ENCODE measurements at regions not wholly inside any gene's neighbourhood (a gene's known extent, or its start where the extent isn't known, plus 50 kb on each side); places are given as distances from the start of the nearest gene placed in this dataset.

DNA sequence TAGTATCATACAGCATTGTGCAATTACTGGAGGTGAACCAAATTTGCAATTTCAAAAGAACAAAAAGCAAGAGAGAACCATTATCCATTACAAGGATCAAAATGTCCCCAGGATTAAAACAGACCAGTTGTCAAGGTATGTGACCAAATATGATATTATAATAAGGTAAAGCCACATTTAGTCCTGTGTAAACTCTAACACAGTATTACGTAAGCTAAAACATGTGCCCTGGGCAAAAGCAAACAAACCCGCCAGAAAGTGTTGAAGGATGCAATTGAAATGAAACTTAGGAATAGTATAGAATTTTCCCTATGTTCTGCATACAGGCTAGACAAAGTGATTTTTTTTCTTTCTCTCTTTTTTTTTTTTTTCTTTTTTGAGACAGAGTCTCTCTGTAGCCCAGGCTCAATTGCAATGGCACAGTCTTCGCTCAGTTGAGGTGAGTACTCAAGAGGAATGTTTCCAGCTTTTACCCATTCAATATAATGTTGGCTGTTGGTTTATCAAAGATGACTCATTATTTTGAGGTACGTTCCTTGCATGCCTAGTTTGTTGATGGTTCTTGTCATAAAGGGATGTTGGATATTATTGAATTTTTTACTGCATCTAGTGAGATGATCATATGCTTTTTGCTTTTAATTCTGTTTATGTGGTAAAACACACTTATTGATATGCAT lies 137.1 kb upstream of the FOXG1 start:
- Histone ChIP-seq H3K4me3 (ENCODE audit: low read depth in 2 of 2, low read length in 2 of 2) (no peak overlapping the region), H3K36me3 (ENCODE audit: control insufficient read depth, insufficient read depth, low read length) (no peaks in the 10 kb centered on the region), H3K4me1 (ENCODE audit: control insufficient read depth, insufficient read depth, low read length) (no peaks in the 10 kb centered on the region), H3K27ac (ENCODE audit: low read length) (no peak overlapping the region), H3K9me3 (ENCODE audit: control insufficient read depth, insufficient read depth, low read depth, low read length) (no peaks in the 10 kb centered on the region), H3K27me3 (ENCODE audit: control insufficient read depth, insufficient read depth, low read length) (no peaks in the 10 kb centered on the region)
- DNase-seq (ENCODE audit: low read depth, low spot score) = no peak
- TF ChIP-seq POLR2AphosphoS5 (IDR thresholded peaks at IDR 0.05; ENCODE audit: low read depth, low read length) (no peak), SIN3A (IDR thresholded peaks at IDR 0.05; ENCODE audit: borderline replicate concordance, insufficient read depth, low read depth, low read length) (no peak)
- intact Hi-C loops (cut with micrococcal nuclease; ENCODE audit: unreplicated experiment) = no loop called here
- in situ Hi-C loops (cut with HindIII; ENCODE audit: low pct_unique_long_range_greater_than_20kb, low sequenced_read_pairs) = no loop called here
- POLR2A ChIA-PET = no interaction called here
- BruUV-seq (replicated peaks) = no TSS peak
- CTCF ChIA-PET = interaction anchor here (0.6 kb wide), 1 partner anchor 89 kb away, joined by 3 read pairs; no protein-coding TSS in a partner anchor
- no peak for ATAC-seq

DNA sequence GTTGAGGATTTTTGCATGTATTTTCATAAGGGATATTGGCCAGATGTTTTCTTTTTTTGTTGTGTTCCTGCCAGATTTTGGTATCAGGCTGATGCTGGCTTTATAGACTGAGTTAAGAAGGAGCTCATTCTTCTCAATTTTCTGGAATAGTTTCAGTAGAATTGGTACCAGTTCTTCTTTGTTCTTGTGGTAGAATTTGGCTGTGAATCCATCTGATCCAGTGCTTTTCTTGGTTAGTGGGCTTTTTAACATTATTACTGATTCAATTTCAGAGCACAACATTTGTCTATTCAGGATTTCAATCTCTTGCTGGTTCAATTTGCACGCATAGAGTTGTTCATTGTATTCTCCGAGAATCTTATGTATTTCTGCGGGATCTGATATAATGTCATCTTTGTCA lies 136.5 kb upstream of the FOXG1 start:
- H3K27ac ChIP-seq (ENCODE audit: low read length) = no peak overlapping the region
- no peak overlapping the region for H3K4me3 ChIP-seq (ENCODE audit: low read depth in 2 of 2, low read length in 2 of 2)
- ATAC-seq (no peak), DNase-seq (ENCODE audit: low read depth, low spot score) (no peak)
- in situ Hi-C loops (cut with HindIII; ENCODE audit: low pct_unique_long_range_greater_than_20kb, low sequenced_read_pairs) (no loop called here), intact Hi-C loops (cut with micrococcal nuclease; ENCODE audit: unreplicated experiment) (no loop called here)
- H3K4me1 ChIP-seq (ENCODE audit: control insufficient read depth, insufficient read depth, low read length) = no peaks in the 10 kb centered on the region
- no peaks in the 10 kb centered on the region for H3K9me3 ChIP-seq (ENCODE audit: control insufficient read depth, insufficient read depth, low read depth, low read length)
- BruUV-seq (replicated peaks) = no TSS peak
- H3K27me3 ChIP-seq (ENCODE audit: control insufficient read depth, insufficient read depth, low read length) = no peaks in the 10 kb centered on the region
- ChIA-PET CTCF (interaction anchor here (0.6 kb wide), 2 partner anchors 88 to 1608 kb away, joined by 3 to 4 read pairs; no protein-coding TSS in a partner anchor), POLR2A (no interaction called here)
- H3K36me3 ChIP-seq (ENCODE audit: control insufficient read depth, insufficient read depth, low read length) = no peaks in the 10 kb centered on the region
- TF ChIP-seq POLR2AphosphoS5 (IDR thresholded peaks at IDR 0.05; ENCODE audit: low read depth, low read length) (no peak), SIN3A (IDR thresholded peaks at IDR 0.05; ENCODE audit: borderline replicate concordance, insufficient read depth, low read depth, low read length) (no peak), CTCF (IDR thresholded peaks at IDR 0.05) (no peak), TCF7L2 (IDR thresholded peaks at IDR 0.05; ENCODE audit: low read depth, low read length) (no peak)
- TF ChIP-seq, protein P1, sequence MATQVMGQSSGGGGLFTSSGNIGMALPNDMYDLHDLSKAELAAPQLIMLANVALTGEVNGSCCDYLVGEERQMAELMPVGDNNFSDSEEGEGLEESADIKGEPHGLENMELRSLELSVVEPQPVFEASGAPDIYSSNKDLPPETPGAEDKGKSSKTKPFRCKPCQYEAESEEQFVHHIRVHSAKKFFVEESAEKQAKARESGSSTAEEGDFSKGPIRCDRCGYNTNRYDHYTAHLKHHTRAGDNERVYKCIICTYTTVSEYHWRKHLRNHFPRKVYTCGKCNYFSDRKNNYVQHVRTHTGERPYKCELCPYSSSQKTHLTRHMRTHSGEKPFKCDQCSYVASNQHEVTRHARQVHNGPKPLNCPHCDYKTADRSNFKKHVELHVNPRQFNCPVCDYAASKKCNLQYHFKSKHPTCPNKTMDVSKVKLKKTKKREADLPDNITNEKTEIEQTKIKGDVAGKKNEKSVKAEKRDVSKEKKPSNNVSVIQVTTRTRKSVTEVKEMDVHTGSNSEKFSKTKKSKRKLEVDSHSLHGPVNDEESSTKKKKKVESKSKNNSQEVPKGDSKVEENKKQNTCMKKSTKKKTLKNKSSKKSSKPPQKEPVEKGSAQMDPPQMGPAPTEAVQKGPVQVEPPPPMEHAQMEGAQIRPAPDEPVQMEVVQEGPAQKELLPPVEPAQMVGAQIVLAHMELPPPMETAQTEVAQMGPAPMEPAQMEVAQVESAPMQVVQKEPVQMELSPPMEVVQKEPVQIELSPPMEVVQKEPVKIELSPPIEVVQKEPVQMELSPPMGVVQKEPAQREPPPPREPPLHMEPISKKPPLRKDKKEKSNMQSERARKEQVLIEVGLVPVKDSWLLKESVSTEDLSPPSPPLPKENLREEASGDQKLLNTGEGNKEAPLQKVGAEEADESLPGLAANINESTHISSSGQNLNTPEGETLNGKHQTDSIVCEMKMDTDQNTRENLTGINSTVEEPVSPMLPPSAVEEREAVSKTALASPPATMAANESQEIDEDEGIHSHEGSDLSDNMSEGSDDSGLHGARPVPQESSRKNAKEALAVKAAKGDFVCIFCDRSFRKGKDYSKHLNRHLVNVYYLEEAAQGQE (IDR thresholded peaks at IDR 0.05; ENCODE audit: insufficient read depth in 1 of 2, low read depth in 2 of 2, low read length in 1 of 2) = no peak

GRCh38 chr14:28635387-28635786 lies 131.2 kb upstream of the FOXG1 start:
- intact Hi-C loops (cut with micrococcal nuclease; ENCODE audit: unreplicated experiment) (no loop called here), in situ Hi-C loops (cut with HindIII; ENCODE audit: low pct_unique_long_range_greater_than_20kb, low sequenced_read_pairs) (no loop called here)
- no peak overlapping the region for H3K4me3 ChIP-seq (ENCODE audit: low read depth in 2 of 2, low read length in 2 of 2)
- POLR2A ChIA-PET = no interaction called here
- CTCF ChIA-PET = interaction anchor here (0.7 kb wide), 1 partner anchor 39 kb away, joined by 3 read pairs; no protein-coding TSS in a partner anchor
- H3K4me1 ChIP-seq (ENCODE audit: control insufficient read depth, insufficient read depth, low read length) = no peaks in the 10 kb centered on the region
- TF ChIP-seq TCF7L2 (IDR thresholded peaks at IDR 0.05; ENCODE audit: low read depth, low read length) (no peak), CTCF (IDR thresholded peaks at IDR 0.05) (peak; percentile 36; the same call in 1 of the 2 replicates), SIN3A (IDR thresholded peaks at IDR 0.05; ENCODE audit: borderline replicate concordance, insufficient read depth, low read depth, low read length) (no peak), POLR2AphosphoS5 (IDR thresholded peaks at IDR 0.05; ENCODE audit: low read depth, low read length) (no peak)
- TF ChIP-seq, protein P1 (IDR thresholded peaks at IDR 0.05; ENCODE audit: insufficient read depth in 1 of 2, low read depth in 2 of 2, low read length in 1 of 2) = no peak
- BruUV-seq (replicated peaks) = no TSS peak
- no peaks in the 10 kb centered on the region for H3K9me3 ChIP-seq (ENCODE audit: control insufficient read depth, insufficient read depth, low read depth, low read length)
- no peak for ATAC-seq
- no peaks in the 10 kb centered on the region for H3K27me3 ChIP-seq (ENCODE audit: control insufficient read depth, insufficient read depth, low read length)
- no peak overlapping the region for H3K27ac ChIP-seq (ENCODE audit: low read length)
- H3K36me3 ChIP-seq (ENCODE audit: control insufficient read depth, insufficient read depth, low read length) = no peaks in the 10 kb centered on the region
- DNase-seq (ENCODE audit: low read depth, low spot score) = no peak
